ENCODE measurements at regions not wholly inside any gene's neighbourhood (a gene's known extent, or its start where the extent isn't known, plus 50 kb on each side); places are given as distances from the start of the nearest gene placed in this dataset.

DNA sequence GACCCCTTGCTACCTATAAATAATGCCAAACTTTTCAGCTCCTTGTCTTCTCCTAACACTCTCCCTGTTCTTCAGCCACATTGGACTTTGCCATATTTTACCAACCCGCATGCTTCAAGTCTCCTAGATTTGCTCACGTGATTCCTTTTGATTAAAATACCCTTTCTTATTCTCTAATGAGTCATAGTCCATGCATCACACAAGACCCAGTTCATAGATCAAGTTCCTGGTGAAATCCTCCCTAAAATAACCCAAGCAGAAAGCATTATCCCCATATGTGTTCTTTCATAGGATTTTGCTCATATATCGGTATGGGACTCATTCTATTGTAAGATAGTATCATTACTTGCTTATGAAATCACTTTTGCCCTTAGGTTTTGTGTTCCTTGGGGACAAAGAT lies 108.9 kb upstream of the STXBP5 start:
- TF ChIP-seq, protein P1, sequence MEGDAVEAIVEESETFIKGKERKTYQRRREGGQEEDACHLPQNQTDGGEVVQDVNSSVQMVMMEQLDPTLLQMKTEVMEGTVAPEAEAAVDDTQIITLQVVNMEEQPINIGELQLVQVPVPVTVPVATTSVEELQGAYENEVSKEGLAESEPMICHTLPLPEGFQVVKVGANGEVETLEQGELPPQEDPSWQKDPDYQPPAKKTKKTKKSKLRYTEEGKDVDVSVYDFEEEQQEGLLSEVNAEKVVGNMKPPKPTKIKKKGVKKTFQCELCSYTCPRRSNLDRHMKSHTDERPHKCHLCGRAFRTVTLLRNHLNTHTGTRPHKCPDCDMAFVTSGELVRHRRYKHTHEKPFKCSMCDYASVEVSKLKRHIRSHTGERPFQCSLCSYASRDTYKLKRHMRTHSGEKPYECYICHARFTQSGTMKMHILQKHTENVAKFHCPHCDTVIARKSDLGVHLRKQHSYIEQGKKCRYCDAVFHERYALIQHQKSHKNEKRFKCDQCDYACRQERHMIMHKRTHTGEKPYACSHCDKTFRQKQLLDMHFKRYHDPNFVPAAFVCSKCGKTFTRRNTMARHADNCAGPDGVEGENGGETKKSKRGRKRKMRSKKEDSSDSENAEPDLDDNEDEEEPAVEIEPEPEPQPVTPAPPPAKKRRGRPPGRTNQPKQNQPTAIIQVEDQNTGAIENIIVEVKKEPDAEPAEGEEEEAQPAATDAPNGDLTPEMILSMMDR (IDR thresholded peaks at IDR 0.05): no peak
- no peak for TF ChIP-seq POLR2AphosphoS5 (IDR thresholded peaks at IDR 0.05; ENCODE audit: low read depth, low read length)
